Hematopoietic multipotent progenitor cell treated with erythropoietin and hydrocortisone succinate and interleukin-3 and kit ligand, for 15 days (in vitro differentiated cells): ENCODE measurements at regions not wholly inside any gene's neighbourhood (a gene's known extent, or its start where the extent isn't known, plus 50 kb on each side); places are given as distances from the start of the nearest gene placed in this dataset.

ENCODE experiments used
- DNase-seq: peaks from one replicate; pipeline ENCODE4 v3.0.0-alpha.2; 2015; ENCODE audit warnings: low spot score

GRCh38 chr11:80239217-80239616 is 798.4 kb upstream of the TENM4 start:
- DNase-seq: no peak

- no peak for DNase-seq
Observed at GRCh38 chr11:80227915-80228314, 787.1 kb upstream of the TENM4 start.

GRCh38 chr11:80214413-80214812 is 773.6 kb upstream of the TENM4 start:
- no peak for DNase-seq

- DNase-seq: no peak
Observed at GRCh38 chr11:80211673-80212072, 770.8 kb upstream of the TENM4 start.

GRCh38 chr11:80204021-80204420 is 763.2 kb upstream of the TENM4 start:
- DNase-seq: no peak

- no peak for DNase-seq
Observed at GRCh38 chr11:80196932-80197554, 756.2 kb upstream of the TENM4 start.

- DNase-seq: no peak
Observed at GRCh38 chr11:80196041-80196440, 755.2 kb upstream of the TENM4 start.

- no peak for DNase-seq
Observed at GRCh38 chr11:80194625-80195024, 753.8 kb upstream of the TENM4 start.

- no peak for DNase-seq
Observed at GRCh38 chr11:80194016-80194415, 753.2 kb upstream of the TENM4 start.

- no peak for DNase-seq
Observed at GRCh38 chr11:80188076-80188627, 747.3 kb upstream of the TENM4 start.

GRCh38 chr11:80186692-80187091 is 745.9 kb upstream of the TENM4 start:
- no peak for DNase-seq

- DNase-seq: no peak
Observed at GRCh38 chr11:80182901-80183300, 742.1 kb upstream of the TENM4 start.

- no peak for DNase-seq
Observed at GRCh38 chr11:80173371-80174136, 732.7 kb upstream of the TENM4 start.

- no peak for DNase-seq
Observed at GRCh38 chr11:80168796-80169195, 728.0 kb upstream of the TENM4 start.

GRCh38 chr11:80167766-80168165 is 726.9 kb upstream of the TENM4 start:
- DNase-seq: no peak

- DNase-seq: no peak
Observed at GRCh38 chr11:80165744-80166143, 724.9 kb upstream of the TENM4 start.

GRCh38 chr11:80163441-80163840 is 722.6 kb upstream of the TENM4 start:
- DNase-seq: no peak

- DNase-seq: no peak
Observed at GRCh38 chr11:80163011-80163410, 722.2 kb upstream of the TENM4 start.

GRCh38 chr11:80162387-80162786 is 721.6 kb upstream of the TENM4 start:
- DNase-seq: no peak

GRCh38 chr11:80157447-80157846 is 716.6 kb upstream of the TENM4 start:
- no peak for DNase-seq

- no peak for DNase-seq
Observed at GRCh38 chr11:80156062-80156461, 715.2 kb upstream of the TENM4 start.

GRCh38 chr11:80155412-80156017 is 714.7 kb upstream of the TENM4 start:
- DNase-seq: no peak

GRCh38 chr11:80146232-80146631 is 705.4 kb upstream of the TENM4 start:
- no peak for DNase-seq
